Spleen (tissue), 7 donors: ENCODE measurements at regions not wholly inside any gene's neighbourhood (a gene's known extent, or its start where the extent isn't known, plus 50 kb on each side); places are given as distances from the start of the nearest gene placed in this dataset.

Experiments used
- POLR2A ChIP-seq, 3 donors: fragments of 450-650 bp; IDR thresholded peaks; one replicate each; pipeline ENCODE4 v1.5.1; 2017; ENCODE audit warnings: antibody characterized with exemption in 3 of 3, mild to moderate bottlenecking in 1 of 3
- POLR2AphosphoS5 ChIP-seq, 3 donors: sonication (generic); formaldehyde crosslinking; IDR thresholded peaks; one replicate each; pipeline ENCODE4 v1.5.1; 2017; ENCODE audit warnings: antibody characterized with exemption in 3 of 3
- TF ChIP-seq, protein P1 (sequence below), 11 experiments: fragments of 200-600 bp in 7 of 11; fragments of 450-650 bp in 4 of 11; sonication (generic) in 4 of 11; IDR thresholded peaks in 8 of 11; conservative IDR thresholded peaks in 3 of 11; 1 replicate in 7 of 11; 2 replicates in 4 of 11; pipeline versions ENCODE4 v1.4.0 to v1.8.0; 2016 to 2021; ENCODE audit warnings: antibody characterized with exemption in 11 of 11, inconsistent platforms in 4 of 11, mild to moderate bottlenecking in 1 of 11
- donor health status: DM: no; HTN: no; CAD: no; lungs with moderate emphysema.
- donor health status: DM: no; HTN: no; CAD: no.
- donor health status: DM: no; HTN: no; CAD: no.

- TF ChIP-seq, protein P1, sequence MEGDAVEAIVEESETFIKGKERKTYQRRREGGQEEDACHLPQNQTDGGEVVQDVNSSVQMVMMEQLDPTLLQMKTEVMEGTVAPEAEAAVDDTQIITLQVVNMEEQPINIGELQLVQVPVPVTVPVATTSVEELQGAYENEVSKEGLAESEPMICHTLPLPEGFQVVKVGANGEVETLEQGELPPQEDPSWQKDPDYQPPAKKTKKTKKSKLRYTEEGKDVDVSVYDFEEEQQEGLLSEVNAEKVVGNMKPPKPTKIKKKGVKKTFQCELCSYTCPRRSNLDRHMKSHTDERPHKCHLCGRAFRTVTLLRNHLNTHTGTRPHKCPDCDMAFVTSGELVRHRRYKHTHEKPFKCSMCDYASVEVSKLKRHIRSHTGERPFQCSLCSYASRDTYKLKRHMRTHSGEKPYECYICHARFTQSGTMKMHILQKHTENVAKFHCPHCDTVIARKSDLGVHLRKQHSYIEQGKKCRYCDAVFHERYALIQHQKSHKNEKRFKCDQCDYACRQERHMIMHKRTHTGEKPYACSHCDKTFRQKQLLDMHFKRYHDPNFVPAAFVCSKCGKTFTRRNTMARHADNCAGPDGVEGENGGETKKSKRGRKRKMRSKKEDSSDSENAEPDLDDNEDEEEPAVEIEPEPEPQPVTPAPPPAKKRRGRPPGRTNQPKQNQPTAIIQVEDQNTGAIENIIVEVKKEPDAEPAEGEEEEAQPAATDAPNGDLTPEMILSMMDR (IDR thresholded peaks at IDR 0.05 in 8 of 11, conservative IDR thresholded peaks at IDR 0.05 in 3 of 11) = no peak
- TF ChIP-seq POLR2A (IDR thresholded peaks at IDR 0.05) (no peak), POLR2AphosphoS5 (IDR thresholded peaks at IDR 0.05) (no peak)
Measured at GRCh38 chr7:124202546-124202945, 169.7 kb upstream of the TMEM229A start.
